ENCODE measurements at regions not wholly inside any gene's neighbourhood (a gene's known extent, or its start where the extent isn't known, plus 50 kb on each side); places are given as distances from the start of the nearest gene placed in this dataset.
A peak's percentile ranks its signal among the peaks of the same experiment; 100 is the strongest.

DNA sequence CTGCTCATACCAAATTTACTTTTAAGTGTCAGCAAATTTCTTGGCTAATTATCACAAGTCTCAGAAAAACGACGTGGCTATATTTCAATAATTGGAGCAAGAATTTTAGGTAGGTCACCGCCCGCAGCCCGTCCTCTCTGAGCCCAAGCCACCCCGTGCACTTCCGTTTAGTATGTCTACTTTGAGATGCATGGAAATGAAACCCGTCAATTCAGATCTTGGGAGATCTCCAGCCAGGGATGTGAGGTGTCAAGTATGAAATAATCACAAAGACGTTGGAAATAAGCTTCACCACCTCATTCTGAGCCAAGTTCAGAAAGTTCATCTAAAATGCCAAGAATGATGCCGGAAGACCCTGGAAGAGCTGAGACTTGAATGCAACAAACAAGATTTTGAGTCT is 132.6 kb upstream of the IRF2BP2 start:
- intact Hi-C loops (cut with DNase I) = no loop called here
- no peak for DNase-seq

- intact Hi-C loops (cut with DNase I) = no loop called here
- DNase-seq = peak in 28 of 42 donors; percentile 43 to 81 (median 60)
These were observed 128.0 kb upstream of the IRF2BP2 start for GRCh38 chr1:234737967-234738314.

- intact Hi-C loops (cut with DNase I) = no loop called here
- no peak for DNase-seq
These were observed 125.9 kb upstream of the IRF2BP2 start for GRCh38 chr1:234735916-234736315.

DNA sequence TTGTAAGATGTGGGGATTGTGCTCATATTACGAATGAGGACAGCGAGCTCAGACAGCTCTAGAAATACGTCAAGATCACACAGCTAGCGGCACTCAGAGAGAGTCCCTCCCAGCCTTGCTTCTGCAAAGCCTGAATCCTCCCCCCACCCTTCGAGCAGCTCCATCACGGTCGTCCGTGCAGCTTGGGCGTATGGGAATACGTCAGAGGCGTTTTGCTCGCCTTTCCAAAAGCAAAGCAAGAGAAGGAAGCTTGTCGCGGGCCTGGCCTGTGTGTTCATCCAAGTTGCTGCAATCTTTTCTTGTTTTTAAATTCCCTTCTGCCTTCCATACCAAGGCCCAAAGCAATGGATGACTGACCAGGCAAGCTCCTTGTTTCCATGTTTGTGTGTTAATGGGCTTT is 125.5 kb upstream of the IRF2BP2 start:
- intact Hi-C loops (cut with DNase I) = no loop called here
- DNase-seq = peak in 4 of 42 donors; percentile 36 to 60 (median 42)

DNA sequence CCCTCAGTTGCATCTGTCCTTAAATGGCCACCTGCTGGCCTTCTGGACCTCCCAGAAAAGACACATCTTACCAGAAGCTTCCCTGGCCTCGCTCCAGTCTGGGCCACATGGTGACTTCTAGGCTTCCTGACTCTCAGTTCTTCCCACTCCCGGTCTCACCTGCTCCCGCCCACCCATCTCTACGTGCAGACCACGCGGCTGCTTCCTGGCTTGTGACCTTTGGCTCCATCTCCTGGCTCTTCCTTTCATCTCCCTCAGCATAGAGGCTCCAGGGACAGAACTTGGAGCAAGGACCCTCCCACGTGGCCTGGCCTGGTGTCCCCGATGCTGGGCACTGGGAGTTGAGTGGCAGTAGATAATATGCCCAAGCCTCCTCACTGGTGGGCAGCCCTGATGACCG is 124.9 kb upstream of the IRF2BP2 start:
- no peak for DNase-seq
- intact Hi-C loops (cut with DNase I) = no loop called here

DNA sequence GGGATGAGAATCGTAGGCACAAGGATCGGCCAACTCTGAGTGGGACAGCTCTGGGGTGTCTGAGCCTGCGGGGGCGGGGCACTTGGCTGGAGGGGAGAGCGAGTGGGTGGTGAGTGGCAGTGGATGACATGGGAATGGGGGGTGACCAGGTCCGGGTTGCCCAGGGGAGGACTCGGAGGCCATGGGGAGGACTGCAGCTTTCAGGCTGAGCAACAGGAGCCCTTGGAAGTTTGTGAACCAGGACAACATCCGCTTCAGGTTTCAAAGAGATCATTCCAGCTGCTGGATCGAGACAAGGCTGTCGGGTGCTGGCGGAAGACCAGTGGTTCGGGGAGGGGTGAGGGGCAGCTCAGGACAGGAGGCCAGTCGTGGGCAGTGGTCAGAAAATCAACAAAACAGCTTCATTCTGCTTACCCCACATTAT is 124.4 kb upstream of the IRF2BP2 start:
- intact Hi-C loops (cut with DNase I) = no loop called here
- no peak for DNase-seq

- DNase-seq = no peak
- intact Hi-C loops (cut with DNase I) = no loop called here
These were observed 123.4 kb upstream of the IRF2BP2 start for GRCh38 chr1:234733427-234733826.

- no peak for DNase-seq
- intact Hi-C loops (cut with DNase I) = no loop called here
These were observed 122.9 kb upstream of the IRF2BP2 start for GRCh38 chr1:234732671-234733390.

DNA sequence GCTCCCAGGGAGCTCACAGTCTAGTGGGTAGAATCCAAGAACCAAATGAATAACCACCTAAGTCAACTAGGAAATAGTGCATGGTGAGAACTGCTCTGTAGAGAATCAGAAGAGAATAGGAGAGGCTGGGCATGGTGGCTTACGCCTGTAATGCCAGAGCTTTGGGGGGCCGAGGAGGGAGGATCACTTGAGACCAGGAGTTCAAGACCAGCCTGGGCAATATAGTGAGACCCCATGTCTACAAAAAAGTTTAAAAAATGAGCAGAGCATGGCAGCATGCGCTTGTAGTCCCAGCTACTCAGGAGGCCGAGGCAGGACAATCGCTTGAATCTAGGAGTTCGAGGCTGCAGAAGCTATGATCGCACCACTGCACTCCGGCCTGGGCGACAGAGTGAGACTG is 122.3 kb upstream of the IRF2BP2 start:
- intact Hi-C loops (cut with DNase I) = no loop called here
- no peak for DNase-seq

GRCh38 chr1:234731569-234732085 is 121.6 kb upstream of the IRF2BP2 start:
- peak in 1 of 42 donors; percentile 34 for DNase-seq
- intact Hi-C loops (cut with DNase I) = no loop called here

DNA sequence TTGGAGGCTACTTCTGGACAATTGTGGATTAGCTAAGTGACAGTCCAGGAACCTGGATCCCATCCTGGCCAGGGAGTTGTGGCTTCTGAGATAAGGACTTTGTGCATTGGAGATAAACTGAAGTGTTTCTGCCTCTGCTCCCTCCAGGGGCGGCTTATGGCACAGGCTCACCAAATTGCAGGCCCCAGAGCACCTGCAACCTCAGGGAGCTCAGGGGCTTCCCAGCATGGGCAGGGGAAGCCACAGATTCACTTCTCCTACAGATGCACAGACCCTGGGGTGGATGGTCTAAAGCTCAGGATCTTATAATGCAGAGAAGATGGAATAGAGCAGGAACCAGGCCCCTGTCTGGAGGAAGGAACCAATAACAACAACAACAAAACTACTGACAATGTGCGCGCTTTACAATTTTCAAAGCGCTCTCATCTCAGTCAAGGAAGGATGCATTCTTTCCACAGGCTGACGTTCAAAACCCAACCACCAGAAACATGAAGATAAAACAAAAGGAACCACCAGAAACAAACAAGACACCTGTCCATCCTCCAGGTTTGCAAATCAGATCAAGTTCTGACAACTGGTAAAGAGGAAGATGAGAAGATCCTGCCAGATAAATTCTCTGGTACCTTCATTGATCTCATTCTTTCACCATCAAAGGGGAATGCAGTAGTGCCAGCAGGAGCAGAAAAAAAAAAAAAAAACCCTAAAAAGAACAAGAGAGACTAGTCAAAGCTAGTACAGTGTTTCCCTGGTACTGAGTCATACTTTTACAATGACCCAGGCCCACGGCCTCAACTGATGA is 121.0 kb upstream of the IRF2BP2 start:
- DNase-seq = peak in 1 of 42 donors; percentile 6
- intact Hi-C loops (cut with DNase I) = no loop called here

DNA sequence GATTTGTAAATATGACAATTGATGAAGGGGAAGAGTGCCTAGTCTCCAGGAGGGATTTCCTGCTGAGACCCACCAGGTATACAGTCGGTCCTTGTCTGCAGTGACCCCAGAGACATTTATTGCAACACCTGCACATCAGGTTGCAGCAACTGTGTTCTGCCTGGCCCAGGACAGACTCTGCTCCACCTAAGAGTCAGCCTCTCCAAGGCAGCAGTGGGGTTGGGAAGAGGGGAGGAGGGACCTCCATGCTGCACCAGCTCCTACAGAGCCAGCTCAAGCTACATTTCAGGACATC is 120.4 kb upstream of the IRF2BP2 start:
- intact Hi-C loops (cut with DNase I) = no loop called here
- DNase-seq = peak in 2 of 42 donors; percentile 3 to 29

GRCh38 chr1:234729561-234730474 is 119.8 kb upstream of the IRF2BP2 start:
- intact Hi-C loops (cut with DNase I) = loop anchor here (5.0 to 10.0 kb wide), 4 partner anchors 105 to 357 kb away; no protein-coding TSS in a partner anchor

DNA sequence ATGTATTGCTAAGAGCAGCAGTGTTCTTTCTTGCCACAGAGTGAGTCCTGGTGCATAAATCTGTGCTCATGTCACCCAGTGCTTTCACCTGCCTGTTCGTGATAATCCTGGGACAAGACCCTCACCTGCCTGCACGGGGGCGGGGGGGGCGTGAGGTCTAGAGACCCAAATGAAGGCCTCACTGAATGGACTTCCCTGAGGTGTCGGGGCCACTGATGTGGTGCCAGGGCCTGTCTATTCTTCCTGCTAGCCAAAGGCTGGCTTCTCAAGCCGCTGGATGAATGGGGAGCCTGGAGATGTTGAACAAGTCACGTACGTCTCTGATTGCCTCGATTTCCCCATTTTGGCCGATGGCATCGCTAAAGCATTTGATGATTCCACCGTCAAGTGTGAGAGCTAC is 118.8 kb upstream of the IRF2BP2 start:
- DNase-seq = no peak

More at GRCh38 chr1:234729561-234730474, 119.8 kb upstream of the IRF2BP2 start:
- peak in 1 of 42 donors; percentile 30 for DNase-seq

GRCh38 chr1:234727018-234727940 is 117.3 kb upstream of the IRF2BP2 start:
- intact Hi-C loops (cut with DNase I) = loop anchor here (5.0 to 10.0 kb wide), 4 partner anchors 108 to 360 kb away; no protein-coding TSS in a partner anchor
- no peak for DNase-seq

More for the DNA sequence above, 118.8 kb upstream of the IRF2BP2 start:
- intact Hi-C loops (cut with DNase I) = loop anchor here (5.0 to 10.0 kb wide), 4 partner anchors 106 to 359 kb away; no protein-coding TSS in a partner anchor

DNA sequence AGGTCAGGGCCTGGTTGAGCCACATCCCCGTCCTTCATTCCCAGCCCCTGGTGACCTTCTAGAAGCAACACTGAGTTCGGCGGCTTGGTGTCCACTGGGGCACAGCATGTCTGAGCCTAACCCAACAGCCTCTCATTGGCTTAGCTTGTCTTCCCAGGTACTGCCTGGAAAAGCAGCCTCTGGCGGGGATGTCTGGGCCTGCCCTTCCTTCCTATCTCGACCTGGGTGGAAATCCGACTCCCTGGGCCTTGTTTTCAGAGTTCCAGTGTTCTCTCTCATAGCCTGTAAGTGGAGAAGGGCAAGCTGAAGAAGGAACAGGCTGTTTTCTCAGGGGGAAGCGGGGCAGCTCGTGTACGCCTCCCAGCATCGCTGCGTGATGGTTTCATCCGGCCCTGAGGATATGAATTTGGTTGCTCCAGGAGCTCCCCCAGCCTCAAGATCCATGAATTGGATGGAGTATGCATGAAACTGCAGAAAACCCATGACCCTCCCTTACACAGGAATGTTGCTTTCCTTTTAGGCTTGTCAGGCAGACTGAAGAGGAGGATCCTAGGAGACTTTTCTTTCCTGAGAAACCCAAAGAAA is 116.5 kb upstream of the IRF2BP2 start:
- DNase-seq = no peak
- intact Hi-C loops (cut with DNase I) = loop anchor here (5.0 to 10.0 kb wide), 4 partner anchors 108 to 361 kb away; no protein-coding TSS in a partner anchor
